Adrenal gland (tissue), 5 donors: ENCODE measurements at regions not wholly inside any gene's neighbourhood (a gene's known extent, or its start where the extent isn't known, plus 50 kb on each side); places are given as distances from the start of the nearest gene placed in this dataset.

ENCODE experiments used
- CTCF ChIP-seq, 6 experiments: fragments of 450-650 bp in 4 of 6; fragments of 200-600 bp in 2 of 6; sonication (generic) in 1 of 6; IDR thresholded peaks; 1 replicate in 5 of 6; 2 replicates in 1 of 6; pipeline versions ENCODE4 v1.5.1 to v1.8.0; 2016 to 2021; ENCODE audit warnings: antibody characterized with exemption in 6 of 6, mild to moderate bottlenecking in 2 of 6, moderate library complexity in 1 of 6
- POLR2A ChIP-seq, 2 donors: fragments of 450-650 bp; IDR thresholded peaks; one replicate each; pipeline ENCODE4 v1.6.1; 2017; ENCODE audit warnings: antibody characterized with exemption in 2 of 2, mild to moderate bottlenecking in 2 of 2, moderate library complexity in 1 of 2
- donor health status: DM: no; HTN: no; CAD: no.

- no peak for TF ChIP-seq CTCF (IDR thresholded peaks at IDR 0.05)
- no peak for TF ChIP-seq POLR2A (IDR thresholded peaks at IDR 0.05)
These were observed 530.2 kb downstream of the DHX35 start for GRCh38 chr20:39492223-39492797.
